A549 (cell line): ENCODE measurements at regions not wholly inside any gene's neighbourhood (a gene's known extent, or its start where the extent isn't known, plus 50 kb on each side); places are given as distances from the start of the nearest gene placed in this dataset.

Experiments used
- ATAC-seq, 2 experiments: fragments of 200-7000 bp in 1 of 2; fragments of >200 bp in 1 of 2; cut with Nextera tagmentation in 1 of 2; cut with Tn5 transposase in 1 of 2; 3 replicates each; pipeline versions ENCODE4 v1.8.0 to v1.9.1; 2018 to 2020; ENCODE audit warnings: mild to moderate bottlenecking in 1 of 2, moderate library complexity in 1 of 2
- CTCF ChIA-PET: fragments of 300-600 bp; sonication (Branson Sonifier 250); formaldehyde crosslinking; extraction: SDS; loops from one replicate; lab custom pipeline; 2021; ENCODE audit warnings: antibody characterized with exemption, inconsistent platforms; lab: Yijun Ruan, JAX
- POLR2A ChIA-PET: fragments of 350-600 bp; formaldehyde crosslinking; extraction: SDS; loops from one replicate; lab custom pipeline; 2021; ENCODE audit warnings: antibody characterized with exemption, inconsistent platforms; lab: Yijun Ruan, JAX
- DNase-seq, 2 experiments: peaks; one replicate each; pipeline versions ENCODE4 v3.0.0 to v3.0.0-alpha.2; 2011 to 2016; ENCODE audit warnings: low read depth in 1 of 2, low spot score in 1 of 2
- FAIRE-seq: peaks from 2 replicates; lab custom pipeline; 2011; peaks lifted over from hg19 to GRCh38; lab: Jason Lieb, UNC
- H3K27ac ChIP-seq, 2 experiments: fragments of >200 bp; sonication (Bioruptor Twin); formaldehyde crosslinking; 3 replicates each; pipeline ENCODE4 v1.5.1; 2016 to 2017
- H3K4me1 ChIP-seq: fragments of >200 bp; sonication (Bioruptor Twin); formaldehyde crosslinking; 3 replicates; pipeline ENCODE4 v1.6.1; 2016
- H3K4me2 ChIP-seq: fragments of >200 bp; sonication (Bioruptor Twin); formaldehyde crosslinking; 3 replicates; pipeline ENCODE4 v1.6.1; 2016
- H3K4me3 ChIP-seq: fragments of >200 bp; sonication (Bioruptor Twin); formaldehyde crosslinking; 3 replicates; pipeline ENCODE4 v1.5.1; 2016
- H3K9me3 ChIP-seq: fragments of >200 bp; sonication (Bioruptor Twin); formaldehyde crosslinking; 3 replicates; pipeline ENCODE4 v1.6.1; 2016
- BHLHE40 ChIP-seq: IDR thresholded peaks from 2 replicates; pipeline ENCODE4 v1.6.1; 2012; ENCODE audit warnings: low read depth, low read length, inconsistent platforms
- CBX8 ChIP-seq: fragments of 200-600 bp; sonication (generic); IDR thresholded peaks from 2 replicates; pipeline ENCODE4 v1.6.1; 2016
- CEBPB ChIP-seq, 2 experiments: fragments of >200 bp in 1 of 2; sonication (Bioruptor Twin) in 1 of 2; formaldehyde crosslinking in 1 of 2; IDR thresholded peaks; 2 replicates each; pipeline ENCODE4 v1.6.1; 2012 to 2016
- CHD4 ChIP-seq: fragments of 200-600 bp; sonication (generic); IDR thresholded peaks from 2 replicates; pipeline ENCODE4 v1.6.1; 2016; ENCODE audit warnings: antibody characterized with exemption, mild to moderate bottlenecking, borderline replicate concordance
- EP300 ChIP-seq, 2 experiments: fragments of >200 bp; sonication (Bioruptor Twin); formaldehyde crosslinking; IDR thresholded peaks; 2 replicates in 1 of 2; 3 replicates in 1 of 2; pipeline ENCODE4 v1.6.1; 2016 to 2017
- FOSL2 ChIP-seq, 2 experiments: fragments of 450-650 bp in 1 of 2; fragments of >200 bp in 1 of 2; sonication (Bioruptor Twin) in 1 of 2; formaldehyde crosslinking; IDR thresholded peaks; 2 replicates each; pipeline versions ENCODE4 v1.5.0 to v1.6.1; 2016 to 2020; ENCODE audit warnings: mild to moderate bottlenecking in 1 of 2, moderate library complexity in 1 of 2
- GATA3 ChIP-seq: IDR thresholded peaks from 2 replicates; pipeline ENCODE4 v1.6.1; 2012; ENCODE audit warnings: borderline replicate concordance
- HMGXB4 ChIP-seq: fragments of 250-450 bp; sonication (Bioruptor Pico); IDR thresholded peaks from 2 replicates; pipeline ENCODE4 v1.5.0; 2021; ENCODE audit warnings: mild to moderate bottlenecking, moderate library complexity, borderline replicate concordance
- HOXB13 ChIP-seq: fragments of 250-450 bp; sonication (Bioruptor Pico); IDR thresholded peaks from 2 replicates; pipeline ENCODE4 v1.5.0; 2020; ENCODE audit warnings: low read depth, mild to moderate bottlenecking, moderate library complexity
- HOXB5 ChIP-seq: fragments of 250-450 bp; sonication (Bioruptor Pico); IDR thresholded peaks from 2 replicates; pipeline ENCODE4 v1.5.0; 2020; ENCODE audit warnings: mild to moderate bottlenecking, moderate library complexity
- JUNB ChIP-seq: fragments of >200 bp; sonication (Bioruptor Twin); formaldehyde crosslinking; IDR thresholded peaks from 2 replicates; pipeline ENCODE4 v1.6.1; 2016
- MAFK ChIP-seq: fragments of 450-650 bp; IDR thresholded peaks from 2 replicates; pipeline ENCODE4 v1.6.1; 2014; ENCODE audit not compliant: partially characterized antibody
- PHF8 ChIP-seq: fragments of 200-600 bp; sonication (generic); IDR thresholded peaks from 2 replicates; pipeline ENCODE4 v1.6.1; 2016; ENCODE audit warnings: low read depth, mild to moderate bottlenecking, antibody characterized with exemption, moderate library complexity, borderline replicate concordance
- RCOR1 ChIP-seq: fragments of 150-350 bp; IDR thresholded peaks from 2 replicates; pipeline ENCODE4 v1.6.1; 2014; ENCODE audit warnings: antibody characterized with exemption, low read length, low read depth
- REST ChIP-seq: fragments of 200-600 bp; sonication (generic); IDR thresholded peaks from 2 replicates; pipeline ENCODE4 v1.6.1; 2016; ENCODE audit warnings: antibody characterized with exemption, mild to moderate bottlenecking, moderate library complexity
- RFX5 ChIP-seq: fragments of 450-650 bp; IDR thresholded peaks from 2 replicates; pipeline ENCODE4 v1.7.1; 2014; ENCODE audit warnings: antibody characterized with exemption, mild to moderate bottlenecking, moderate library complexity
- ZC3H11A ChIP-seq: fragments of 450-650 bp; IDR thresholded peaks from 2 replicates; pipeline ENCODE4 v1.6.1; 2014; ENCODE audit warnings: antibody characterized with exemption, mild to moderate bottlenecking
- ZFP36 ChIP-seq: fragments of 450-650 bp; IDR thresholded peaks from 2 replicates; pipeline ENCODE4 v1.6.1; 2014; ENCODE audit warnings: borderline replicate concordance; ENCODE audit not compliant: partially characterized antibody
- WGBS: methylation state at CpG from one replicate; pipeline ENCODE4 v1.1.6; 2017; ENCODE audit errors: missing lambda C conversion rate; 5-methylcytosine and 5-hydroxymethylcytosine counted together
- TF ChIP-seq, protein P1 (sequence below): fragments of 150-350 bp; IDR thresholded peaks from 2 replicates; pipeline ENCODE4 v1.6.1; 2014; ENCODE audit warnings: low read depth, mild to moderate bottlenecking, low read length
- TF ChIP-seq, protein P2 (sequence below): fragments of 450-650 bp; IDR thresholded peaks from 2 replicates; pipeline ENCODE4 v1.6.1; 2014; ENCODE audit warnings: antibody characterized with exemption
- TF ChIP-seq, protein P3 (sequence below): fragments of >200 bp; sonication (Bioruptor Twin); formaldehyde crosslinking; IDR thresholded peaks from 3 replicates; pipeline ENCODE4 v1.6.1; 2016

- Histone ChIP-seq H3K4me1 (peaks cover 11% of the 10 kb centered on the region), H3K27ac (no peak overlapping the region), H3K4me2 (no peak overlapping the region), H3K9me3 (no peaks in the 10 kb centered on the region)
- DNase-seq (no peak), ATAC-seq (no peak)
- CTCF ChIA-PET = interaction anchor here (1.2 kb wide), 1 partner anchor 8 kb away, joined by 4 read pairs; no protein-coding TSS in a partner anchor
- POLR2A ChIA-PET = no interaction called here
- WGBS = 85% methylated on average over 5 of the region's 5 CpGs
- TF ChIP-seq ZFP36 (no peak), JUNB (no peak)
- TF ChIP-seq, all 56 proteins: peak for 0
- FAIRE-seq = no peak
- no peak overlapping the region for H3K4me3 ChIP-seq
Measured at GRCh38 chr10:33387720-33388119, 53.3 kb upstream of the NRP1 start.

GRCh38 chr10:33386926-33387325, 52.5 kb upstream of the NRP1 start:
- ChIA-PET CTCF (interaction anchor here (1.2 kb wide), 1 partner anchor 9 kb away, joined by 4 read pairs; no protein-coding TSS in a partner anchor), POLR2A (interaction anchor here (0.6 to 0.7 kb wide), 2 partner anchors 59 to 971 kb away, joined by 3 read pairs; no protein-coding TSS in a partner anchor)
- 89% methylated on average over 2 of the region's 2 CpGs for WGBS
- H3K4me3 ChIP-seq = no peak overlapping the region
- H3K9me3 ChIP-seq = no peaks in the 10 kb centered on the region
- DNase-seq (no peak), ATAC-seq (no peak), FAIRE-seq (no peak)
- H3K4me1 ChIP-seq = peaks cover 15% of the 10 kb centered on the region
- no peak overlapping the region for H3K4me2 ChIP-seq
- H3K27ac ChIP-seq = no peak overlapping the region
- TF ChIP-seq HOXB13 (CRISPR knock-in tag) (no peak), FOSL2 (IDR thresholded peaks at IDR 0.05) (no peak), FOSL2 (CRISPR knock-in tag; IDR thresholded peaks at IDR 0.05) (no peak), CHD4 (no peak), HOXB5 (CRISPR knock-in tag) (no peak), BHLHE40 (no peak), EP300 (IDR thresholded peaks at IDR 0.05) (no peak), CBX8 (no peak), RCOR1 (no peak)
- TF ChIP-seq, protein P1, sequence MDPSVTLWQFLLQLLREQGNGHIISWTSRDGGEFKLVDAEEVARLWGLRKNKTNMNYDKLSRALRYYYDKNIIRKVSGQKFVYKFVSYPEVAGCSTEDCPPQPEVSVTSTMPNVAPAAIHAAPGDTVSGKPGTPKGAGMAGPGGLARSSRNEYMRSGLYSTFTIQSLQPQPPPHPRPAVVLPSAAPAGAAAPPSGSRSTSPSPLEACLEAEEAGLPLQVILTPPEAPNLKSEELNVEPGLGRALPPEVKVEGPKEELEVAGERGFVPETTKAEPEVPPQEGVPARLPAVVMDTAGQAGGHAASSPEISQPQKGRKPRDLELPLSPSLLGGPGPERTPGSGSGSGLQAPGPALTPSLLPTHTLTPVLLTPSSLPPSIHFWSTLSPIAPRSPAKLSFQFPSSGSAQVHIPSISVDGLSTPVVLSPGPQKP = no peak

- TF ChIP-seq PHF8 = no peak
- TF ChIP-seq, protein P2, sequence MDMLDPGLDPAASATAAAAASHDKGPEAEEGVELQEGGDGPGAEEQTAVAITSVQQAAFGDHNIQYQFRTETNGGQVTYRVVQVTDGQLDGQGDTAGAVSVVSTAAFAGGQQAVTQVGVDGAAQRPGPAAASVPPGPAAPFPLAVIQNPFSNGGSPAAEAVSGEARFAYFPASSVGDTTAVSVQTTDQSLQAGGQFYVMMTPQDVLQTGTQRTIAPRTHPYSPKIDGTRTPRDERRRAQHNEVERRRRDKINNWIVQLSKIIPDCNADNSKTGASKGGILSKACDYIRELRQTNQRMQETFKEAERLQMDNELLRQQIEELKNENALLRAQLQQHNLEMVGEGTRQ = no peak
- no peak for TF ChIP-seq GATA3
- no peak for TF ChIP-seq MAFK
- TF ChIP-seq, protein P3, sequence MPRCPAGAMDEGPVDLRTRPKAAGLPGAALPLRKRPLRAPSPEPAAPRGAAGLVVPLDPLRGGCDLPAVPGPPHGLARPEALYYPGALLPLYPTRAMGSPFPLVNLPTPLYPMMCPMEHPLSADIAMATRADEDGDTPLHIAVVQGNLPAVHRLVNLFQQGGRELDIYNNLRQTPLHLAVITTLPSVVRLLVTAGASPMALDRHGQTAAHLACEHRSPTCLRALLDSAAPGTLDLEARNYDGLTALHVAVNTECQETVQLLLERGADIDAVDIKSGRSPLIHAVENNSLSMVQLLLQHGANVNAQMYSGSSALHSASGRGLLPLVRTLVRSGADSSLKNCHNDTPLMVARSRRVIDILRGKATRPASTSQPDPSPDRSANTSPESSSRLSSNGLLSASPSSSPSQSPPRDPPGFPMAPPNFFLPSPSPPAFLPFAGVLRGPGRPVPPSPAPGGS = no peak
- no peak for TF ChIP-seq RFX5
- TF ChIP-seq, all 56 proteins: peak for 0
- ATAC-seq = no peak
Measured at GRCh38 chr10:33385686-33386085, 51.2 kb upstream of the NRP1 start.

DNA sequence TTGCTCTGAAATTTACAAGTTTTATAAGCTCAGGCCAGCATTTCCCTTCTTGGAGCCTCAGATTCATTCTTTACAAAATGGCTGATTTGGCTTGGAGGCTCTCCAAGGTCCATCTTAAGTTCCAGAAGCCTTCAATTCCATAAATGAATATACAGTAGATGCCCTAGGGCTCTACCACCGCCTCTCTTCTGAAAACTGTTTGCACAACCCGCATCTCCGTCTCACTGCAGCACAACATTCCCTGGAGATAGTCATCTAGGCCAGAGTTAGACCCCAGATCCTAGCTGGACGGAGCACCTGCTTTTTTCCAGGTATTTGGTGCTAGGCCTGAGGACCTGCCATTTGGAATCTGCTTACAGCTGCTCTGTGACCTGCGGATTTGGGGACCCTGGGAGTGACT, 50.5 kb upstream of the NRP1 start:
- 83% methylated on average over 5 of the region's 5 CpGs for WGBS
- Histone ChIP-seq H3K27ac (no peak overlapping the region), H3K4me3 (no peak overlapping the region), H3K4me1 (peaks cover 11% of the 10 kb centered on the region), H3K9me3 (no peaks in the 10 kb centered on the region), H3K4me2 (no peak overlapping the region)
- CTCF ChIA-PET = interaction anchor here (1.1 kb wide), 1 partner anchor 192 kb away, joined by 3 read pairs; no protein-coding TSS in a partner anchor
- POLR2A ChIA-PET = no interaction called here
- FAIRE-seq (no peak), ATAC-seq (no peak), DNase-seq (no peak)
- TF ChIP-seq ZC3H11A (no peak), HMGXB4 (no peak), CEBPB (IDR thresholded peaks at IDR 0.05) (no peak), REST (no peak)

More at GRCh38 chr10:33385686-33386085, 51.2 kb upstream of the NRP1 start:
- Histone ChIP-seq H3K4me2 (no peak overlapping the region), H3K9me3 (no peaks in the 10 kb centered on the region), H3K4me1 (peaks cover 16% of the 10 kb centered on the region), H3K4me3 (no peak overlapping the region), H3K27ac (no peak overlapping the region)
- no peak for DNase-seq
- ChIA-PET POLR2A (no interaction called here), CTCF (interaction anchor here (1.1 kb wide), 1 partner anchor 193 kb away, joined by 3 read pairs; no protein-coding TSS in a partner anchor)
- WGBS = 85% methylated on average over 2 of the region's 2 CpGs
- FAIRE-seq = no peak
